Urinary bladder (tissue), 3 donors: ENCODE measurements at regions not wholly inside any gene's neighbourhood (a gene's known extent, or its start where the extent isn't known, plus 50 kb on each side); places are given as distances from the start of the nearest gene placed in this dataset.

Source experiments
- DNase-seq: peaks from one replicate; pipeline ENCODE4 v3.0.0-alpha.2; 2015; ENCODE audit errors: extremely low spot score
- H3K27ac ChIP-seq: one replicate; pipeline ENCODE4 v1.5.1; 2013; ENCODE audit warnings: low read depth, mild to moderate bottlenecking, moderate library complexity
- H3K36me3 ChIP-seq: one replicate; pipeline ENCODE4 v1.6.1; 2013; ENCODE audit warnings: mild to moderate bottlenecking, moderate library complexity; ENCODE audit not compliant: insufficient read depth
- H3K4me1 ChIP-seq: one replicate; pipeline ENCODE4 v1.6.1; 2013; ENCODE audit warnings: mild to moderate bottlenecking, moderate library complexity; ENCODE audit not compliant: insufficient read depth
- H3K4me3 ChIP-seq: one replicate; pipeline ENCODE4 v1.5.1; 2013; ENCODE audit warnings: low read depth, low read length
- WGBS: extraction: QIAGEN DNeasy Blood & Tissue Kit; methylation state at CpG from one replicate; pipeline ENCODE4 v1.1.7; 2013; 5-methylcytosine and 5-hydroxymethylcytosine counted together
- donor health status: healthy with polysubstance abuse.
- donor health status: healthy.

DNA sequence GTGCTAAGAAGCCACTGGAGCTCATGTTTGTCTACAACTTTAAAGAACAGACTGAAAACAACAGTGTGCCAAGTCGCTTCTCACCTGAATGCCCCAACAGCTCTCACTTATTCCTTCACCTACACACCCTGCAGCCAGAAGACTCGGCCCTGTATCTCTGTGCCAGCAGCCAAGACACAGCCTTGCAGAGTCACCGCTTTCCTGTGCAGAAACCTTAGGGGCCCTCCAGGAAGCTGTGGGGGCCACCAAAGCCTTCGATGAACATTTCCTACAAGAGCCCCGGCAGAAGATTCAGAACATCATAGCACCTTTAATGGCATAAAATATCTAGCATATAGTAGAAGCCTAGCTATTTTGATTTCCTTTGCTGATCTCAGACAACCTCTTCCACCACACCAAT is 88.0 kb upstream of the PRSS58 start:
- no peaks in the 10 kb centered on the region for H3K36me3 ChIP-seq
- 68% methylated on average over 5 of the region's 5 CpGs for WGBS
- H3K4me3 ChIP-seq, result no peak overlapping the region
- DNase-seq, result no peak
- H3K4me1 ChIP-seq, result no peaks in the 10 kb centered on the region
- H3K27ac ChIP-seq, result no peak overlapping the region

DNA sequence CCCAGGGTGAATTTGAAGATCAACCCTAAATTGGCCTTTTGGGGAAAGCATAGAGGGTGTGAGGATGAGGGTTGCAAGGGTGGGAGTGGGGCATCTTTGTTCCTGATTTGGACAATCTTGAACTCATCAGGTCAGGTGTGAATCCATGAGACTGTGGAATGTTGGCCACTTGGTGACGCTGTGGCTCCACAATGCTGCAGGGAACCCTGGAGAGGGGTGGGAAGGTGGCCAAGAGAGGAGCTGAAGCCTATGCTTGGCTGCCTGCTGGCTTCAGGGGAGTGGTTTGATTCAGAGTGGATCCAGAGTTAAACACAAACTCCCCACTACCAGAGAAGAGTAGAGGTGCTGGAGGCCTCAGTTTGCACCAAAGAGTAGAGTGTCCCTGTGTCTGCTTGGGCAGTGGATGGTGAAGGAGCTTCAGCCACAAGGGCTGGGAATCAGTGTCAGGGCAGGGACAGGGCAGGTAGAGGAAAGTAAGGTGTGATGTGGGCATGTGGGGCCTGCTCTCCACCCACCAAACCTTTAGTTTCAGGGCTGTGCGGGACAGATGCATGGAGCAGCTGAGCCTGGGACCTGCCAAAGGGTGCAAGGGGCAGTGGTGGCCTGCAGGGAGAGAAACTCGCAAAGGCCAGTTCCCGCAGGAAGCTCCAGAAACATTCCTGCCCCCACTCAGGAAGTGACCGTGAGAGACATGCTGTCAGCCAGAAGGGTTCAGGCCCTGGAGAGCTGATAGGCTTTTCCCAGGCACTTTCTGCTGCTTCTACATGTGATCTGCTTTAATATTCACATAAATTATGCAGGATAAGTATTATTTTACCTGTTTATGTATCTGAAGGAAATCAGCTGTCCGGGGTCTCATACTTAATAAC is 81.0 kb upstream of the PRSS58 start:
- 62% methylated on average over 6 of the region's 6 CpGs for WGBS
- H3K36me3 ChIP-seq, result no peaks in the 10 kb centered on the region
- no peaks in the 10 kb centered on the region for H3K4me1 ChIP-seq

DNA sequence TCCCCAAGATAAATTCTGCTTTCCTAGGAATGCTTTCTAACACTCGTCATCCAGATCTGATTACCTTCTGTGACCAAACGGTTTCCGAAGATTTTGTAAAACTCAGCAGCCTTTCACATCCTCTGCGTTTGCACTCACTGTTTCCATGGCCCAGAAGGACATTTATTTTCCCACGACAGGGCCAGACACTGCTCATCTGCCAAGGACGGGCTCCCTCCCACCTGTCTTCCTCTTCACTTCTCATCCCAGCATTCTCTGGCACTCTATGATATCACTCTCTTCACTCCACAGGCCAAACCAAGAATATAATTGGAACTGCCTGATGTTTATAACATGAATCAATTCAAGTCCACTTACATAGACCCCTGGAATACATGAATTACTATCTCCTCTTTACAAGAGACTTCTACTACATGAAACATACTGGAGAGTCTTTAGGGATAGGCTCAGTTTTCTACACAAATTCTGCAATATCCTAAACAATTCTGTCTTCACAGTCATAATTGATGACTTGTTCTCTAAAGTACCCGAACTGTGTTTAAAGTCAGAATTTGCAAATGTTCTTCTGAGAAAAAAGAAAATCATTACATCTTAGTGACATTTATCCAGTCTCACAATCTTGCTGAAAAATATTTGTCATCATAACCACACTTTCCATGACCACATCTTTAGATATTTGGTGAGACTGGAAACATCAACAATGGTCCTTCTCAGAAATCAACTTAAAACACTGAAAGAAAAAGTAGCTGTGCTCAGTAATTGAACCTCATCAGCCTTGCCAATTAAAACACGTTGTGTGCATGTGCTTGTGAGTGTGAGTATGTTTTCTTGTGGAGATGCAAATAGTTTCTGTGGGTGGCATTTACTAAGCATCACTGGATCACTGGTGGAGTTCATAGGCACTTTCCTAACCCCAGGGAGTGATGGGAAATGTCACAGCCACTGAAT is 79.5 kb upstream of the PRSS58 start:
- no peak for DNase-seq
- Histone ChIP-seq H3K4me3 (no peak overlapping the region), H3K36me3 (no peaks in the 10 kb centered on the region), H3K4me1 (no peaks in the 10 kb centered on the region), H3K27ac (no peak overlapping the region)
- WGBS, result 64% methylated on average over 8 of the region's 8 CpGs

More for the DNA sequence above, 81.0 kb upstream of the PRSS58 start:
- H3K4me3 ChIP-seq, result no peak overlapping the region
- DNase-seq, result no peak
- no peak overlapping the region for H3K27ac ChIP-seq

DNA sequence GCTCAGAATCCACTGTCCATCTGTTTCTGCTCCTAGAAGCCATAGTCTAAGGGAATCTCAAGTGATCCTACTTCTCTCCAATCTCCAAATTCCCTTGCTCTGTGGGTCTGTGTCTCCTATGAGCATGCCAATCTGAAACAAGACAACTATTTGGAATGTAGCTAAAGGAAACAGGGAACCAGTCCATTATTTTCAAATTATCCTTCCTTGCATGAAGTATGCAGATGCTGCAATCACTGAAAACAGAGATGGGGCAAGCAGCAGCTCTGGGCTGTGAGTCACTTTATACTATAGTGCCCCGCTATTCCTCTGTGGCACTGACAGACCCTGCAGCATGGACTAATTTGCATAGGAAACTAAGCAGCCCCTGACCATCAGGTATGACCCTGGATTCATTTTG is 76.9 kb upstream of the PRSS58 start:
- Histone ChIP-seq H3K4me1 (no peaks in the 10 kb centered on the region), H3K27ac (no peak overlapping the region), H3K36me3 (no peaks in the 10 kb centered on the region), H3K4me3 (no peak overlapping the region)
- WGBS, result 98% methylated on average over 1 of the region's 1 CpG
- DNase-seq, result no peak

DNA sequence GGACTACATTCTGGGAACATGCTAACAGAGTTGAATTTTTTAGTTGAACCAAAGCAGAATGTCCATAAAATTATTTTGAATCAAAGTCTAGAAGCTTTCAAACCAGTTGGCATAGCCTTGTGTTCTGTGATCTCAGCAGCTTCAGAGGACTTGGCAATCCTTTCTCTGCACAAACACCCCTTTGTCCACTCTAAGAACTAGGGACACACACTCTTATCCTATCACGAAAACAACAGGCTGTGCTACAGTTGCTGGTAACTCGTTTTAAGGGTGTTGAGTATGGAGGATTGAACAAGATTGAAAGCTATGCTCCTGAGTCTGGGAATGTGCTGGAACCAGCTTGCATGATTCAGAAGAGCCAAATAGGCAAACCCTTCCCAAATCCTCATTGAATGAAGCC is 76.4 kb upstream of the PRSS58 start:
- Histone ChIP-seq H3K4me3 (no peak overlapping the region), H3K4me1 (no peaks in the 10 kb centered on the region), H3K36me3 (no peaks in the 10 kb centered on the region), H3K27ac (no peak overlapping the region)
- DNase-seq, result no peak
- 68% methylated on average over 2 of the region's 2 CpGs for WGBS

DNA sequence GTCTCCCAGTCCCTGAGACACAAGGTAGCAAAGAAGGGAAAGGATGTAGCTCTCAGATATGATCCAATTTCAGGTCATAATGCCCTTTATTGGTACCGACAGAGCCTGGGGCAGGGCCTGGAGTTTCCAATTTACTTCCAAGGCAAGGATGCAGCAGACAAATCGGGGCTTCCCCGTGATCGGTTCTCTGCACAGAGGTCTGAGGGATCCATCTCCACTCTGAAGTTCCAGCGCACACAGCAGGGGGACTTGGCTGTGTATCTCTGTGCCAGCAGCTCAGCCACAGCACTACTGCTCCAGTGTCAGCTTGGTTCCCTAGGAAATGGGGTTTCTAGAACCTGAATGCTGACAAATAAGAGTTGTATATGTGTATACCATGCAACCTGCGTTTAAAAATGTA is 74.6 kb upstream of the PRSS58 start:
- Histone ChIP-seq H3K4me1 (no peaks in the 10 kb centered on the region), H3K4me3 (no peak overlapping the region), H3K27ac (no peak overlapping the region), H3K36me3 (no peaks in the 10 kb centered on the region)
- DNase-seq, result no peak
- whole genome bisulfite sequencing, result 86% methylated on average over 6 of the region's 6 CpGs

DNA sequence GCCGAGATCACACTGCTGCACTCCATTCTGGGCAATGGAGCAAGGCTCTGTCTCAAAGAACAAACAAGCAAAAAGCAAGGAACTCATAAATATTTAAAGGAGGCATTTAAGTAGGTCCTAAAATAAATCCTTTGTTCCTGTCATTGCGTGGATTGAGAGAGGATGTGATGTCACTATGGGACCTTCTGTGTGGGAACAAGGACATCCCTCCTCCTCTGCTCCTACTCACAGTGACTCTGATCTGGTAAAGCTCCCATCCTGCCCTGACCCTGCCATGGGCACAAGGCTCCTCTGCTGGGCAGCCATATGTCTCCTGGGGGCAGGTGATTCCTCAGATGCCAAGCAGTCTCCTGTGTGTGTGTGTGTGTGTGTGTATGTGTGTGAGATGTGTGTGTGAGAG is 74.1 kb upstream of the PRSS58 start:
- 60% methylated on average over 2 of the region's 2 CpGs for WGBS
- DNase-seq, result no peak
- Histone ChIP-seq H3K4me1 (no peaks in the 10 kb centered on the region), H3K27ac (no peak overlapping the region), H3K36me3 (no peaks in the 10 kb centered on the region), H3K4me3 (no peak overlapping the region)

DNA sequence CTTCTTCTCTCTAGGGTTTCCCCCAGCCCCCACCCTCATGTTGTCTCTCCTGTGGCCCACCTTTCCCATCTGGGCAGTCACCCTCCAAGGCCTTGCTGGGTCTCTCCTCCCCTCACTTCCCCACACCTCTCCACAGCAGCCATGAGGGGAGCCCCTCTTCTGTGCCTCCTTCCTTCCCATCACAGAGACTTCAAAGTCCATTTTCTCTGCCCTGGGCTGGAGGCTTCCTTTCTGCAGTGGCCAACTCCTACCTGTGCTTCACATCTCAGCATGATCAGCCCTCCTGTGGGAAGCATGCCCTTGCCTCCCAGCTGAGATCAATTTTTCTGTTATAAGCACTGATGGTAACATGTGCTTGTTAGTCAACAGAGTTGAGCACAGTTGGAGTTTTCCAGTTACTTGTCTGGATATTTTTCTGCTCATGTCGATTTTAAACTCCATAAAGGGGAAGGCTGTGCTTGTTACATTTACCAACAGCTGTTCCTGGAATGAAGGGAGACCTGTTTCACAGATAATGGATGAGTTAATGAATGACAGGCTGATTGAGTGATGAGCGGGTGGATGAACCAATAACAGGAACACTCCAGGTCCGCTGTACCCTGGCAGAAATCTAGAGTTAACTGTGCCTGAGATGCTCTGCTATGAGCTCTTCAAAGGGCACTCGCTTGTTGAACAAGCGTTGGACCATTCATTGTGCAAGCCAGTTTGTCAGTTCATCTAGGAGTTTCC is 71.4 kb upstream of the PRSS58 start:
- Histone ChIP-seq H3K4me3 (no peak overlapping the region), H3K36me3 (no peaks in the 10 kb centered on the region), H3K27ac (no peak overlapping the region), H3K4me1 (no peaks in the 10 kb centered on the region)
- 84% methylated on average over 5 of the region's 5 CpGs for WGBS
- no peak for DNase-seq

DNA sequence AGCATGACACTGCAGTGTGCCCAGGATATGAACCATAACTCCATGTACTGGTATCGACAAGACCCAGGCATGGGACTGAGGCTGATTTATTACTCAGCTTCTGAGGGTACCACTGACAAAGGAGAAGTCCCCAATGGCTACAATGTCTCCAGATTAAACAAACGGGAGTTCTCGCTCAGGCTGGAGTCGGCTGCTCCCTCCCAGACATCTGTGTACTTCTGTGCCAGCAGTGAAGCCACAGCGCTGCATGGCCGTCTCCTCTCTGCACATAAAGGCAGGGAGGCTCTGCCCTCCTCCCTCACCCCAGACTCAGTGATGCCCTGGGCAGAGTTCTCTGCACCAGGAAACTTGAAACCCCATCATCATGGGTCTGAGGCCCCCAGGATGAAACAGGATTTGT is 70.7 kb upstream of the PRSS58 start:
- 75% methylated on average over 6 of the region's 6 CpGs for WGBS

DNA sequence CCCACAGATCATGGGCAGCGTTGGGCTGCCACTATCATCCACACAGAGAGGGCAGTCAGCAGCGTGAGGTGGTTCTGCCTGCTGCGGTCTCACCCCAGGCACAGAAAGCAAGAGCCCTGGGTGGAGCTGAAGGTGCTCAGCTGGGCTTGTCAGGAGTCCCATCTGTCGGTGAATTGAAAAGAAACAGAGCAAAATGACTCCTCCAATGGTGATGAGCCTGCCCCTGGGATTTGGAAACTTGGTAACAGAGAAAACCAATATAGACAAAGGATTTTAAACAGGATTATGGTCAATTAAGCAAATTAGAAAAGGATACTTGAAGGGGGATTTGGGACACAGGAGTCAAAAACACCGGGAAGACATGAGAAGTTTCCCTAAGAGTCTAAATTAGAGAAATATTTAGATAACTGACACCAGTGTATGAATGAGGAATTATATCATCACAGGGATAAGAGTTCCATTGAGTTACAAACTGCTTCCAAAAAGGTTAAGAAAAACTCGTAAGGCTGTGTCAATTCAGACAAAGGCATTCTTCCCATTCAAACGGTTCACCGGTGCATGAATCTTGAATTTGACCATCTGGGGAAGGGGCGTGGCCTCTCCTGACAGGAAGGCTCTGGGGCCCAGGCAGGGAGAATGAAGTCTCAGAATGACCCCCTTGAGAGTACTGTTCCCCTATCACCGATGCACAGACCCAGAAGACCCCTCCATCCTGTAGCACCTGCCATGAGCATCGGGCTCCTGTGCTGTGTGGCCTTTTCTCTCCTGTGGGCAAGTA is 70.0 kb upstream of the PRSS58 start:
- Histone ChIP-seq H3K4me3 (no peak overlapping the region), H3K27ac (no peak overlapping the region), H3K4me1 (no peaks in the 10 kb centered on the region), H3K36me3 (no peaks in the 10 kb centered on the region)
- 57% methylated on average over 11 of the region's 11 CpGs for WGBS
- DNase-seq, result no peak

More for the DNA sequence above, 70.7 kb upstream of the PRSS58 start:
- Histone ChIP-seq H3K4me1 (no peaks in the 10 kb centered on the region), H3K36me3 (no peaks in the 10 kb centered on the region), H3K4me3 (no peak overlapping the region), H3K27ac (no peak overlapping the region)
- no peak for DNase-seq

DNA sequence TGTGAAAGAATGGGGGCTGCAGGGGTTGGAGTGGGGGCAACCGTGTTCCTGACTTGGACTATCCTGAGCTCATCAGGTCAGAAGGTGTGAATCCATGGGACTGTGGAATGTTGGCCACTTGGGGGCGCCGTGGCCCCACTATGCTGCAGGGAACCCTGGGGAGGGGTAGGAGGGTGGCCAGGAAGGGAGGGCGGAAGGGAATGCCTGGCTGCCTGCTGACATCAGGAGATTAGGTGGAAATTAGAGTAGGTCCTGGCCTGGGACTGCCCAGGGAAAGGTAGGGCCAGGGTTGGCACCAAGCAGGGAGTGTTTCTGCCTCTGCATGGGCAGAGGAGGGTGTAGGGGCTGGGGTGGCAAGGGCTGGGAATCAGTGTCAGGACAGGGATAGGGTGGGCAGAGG is 65.8 kb upstream of the PRSS58 start:
- no peak overlapping the region for H3K4me3 ChIP-seq
- H3K27ac ChIP-seq, result no peak overlapping the region
- DNase-seq, result no peak
- 21% methylated on average over 4 of the region's 4 CpGs for WGBS
- no peaks in the 10 kb centered on the region for H3K4me1 ChIP-seq
- H3K36me3 ChIP-seq, result no peaks in the 10 kb centered on the region

DNA sequence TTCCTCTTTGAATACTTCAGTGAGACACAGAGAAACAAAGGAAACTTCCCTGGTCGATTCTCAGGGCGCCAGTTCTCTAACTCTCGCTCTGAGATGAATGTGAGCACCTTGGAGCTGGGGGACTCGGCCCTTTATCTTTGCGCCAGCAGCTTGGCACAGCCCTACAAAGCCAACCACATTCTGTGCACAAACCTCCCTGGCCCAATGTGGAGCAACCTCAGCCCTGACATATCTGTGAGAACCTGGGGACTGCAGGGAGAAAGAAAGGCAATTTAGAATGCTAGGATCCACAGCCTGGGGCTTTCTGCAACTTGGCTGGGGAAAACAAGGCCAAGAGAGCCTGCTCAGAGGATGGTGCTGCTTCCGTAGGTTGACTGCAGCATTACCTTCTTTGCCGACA is 63.5 kb upstream of the PRSS58 start:
- Histone ChIP-seq H3K4me1 (no peaks in the 10 kb centered on the region), H3K36me3 (no peaks in the 10 kb centered on the region), H3K4me3 (no peak overlapping the region), H3K27ac (no peak overlapping the region)
- 84% methylated on average over 7 of the region's 7 CpGs for WGBS
- no peak for DNase-seq

DNA sequence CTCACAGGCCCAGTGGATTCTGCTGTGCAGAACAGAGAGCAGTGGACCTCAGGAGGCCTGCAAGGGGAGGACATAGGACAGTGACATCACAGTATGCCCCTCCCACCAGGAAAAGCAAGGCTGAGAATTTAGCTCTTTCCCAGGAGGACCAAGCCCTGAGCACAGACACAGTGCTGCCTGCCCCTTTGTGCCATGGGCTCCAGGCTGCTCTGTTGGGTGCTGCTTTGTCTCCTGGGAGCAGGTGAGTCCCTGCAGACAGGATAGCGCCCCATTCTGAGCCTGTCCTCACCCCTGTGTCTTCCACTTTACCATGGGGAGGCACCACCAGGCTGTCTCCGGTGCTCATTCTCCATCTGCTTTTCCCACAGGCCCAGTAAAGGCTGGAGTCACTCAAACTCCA is 63.0 kb upstream of the PRSS58 start:
- no peak overlapping the region for H3K4me3 ChIP-seq
- 96% methylated on average over 2 of the region's 2 CpGs for WGBS
- no peaks in the 10 kb centered on the region for H3K4me1 ChIP-seq
- no peak for DNase-seq
- H3K27ac ChIP-seq, result no peak overlapping the region
- H3K36me3 ChIP-seq, result no peaks in the 10 kb centered on the region
